Glomerular visceral epithelial cell (primary cell): ENCODE measurements at regions not wholly inside any gene's neighbourhood (a gene's known extent, or its start where the extent isn't known, plus 50 kb on each side); places are given as distances from the start of the nearest gene placed in this dataset.

Source experiments
- DNase-seq: peaks from one replicate; pipeline ENCODE4 v3.0.0-alpha.2; 2016; ENCODE audit errors: extremely low spot score

GRCh38 chr21:19640964-19641363 lies 1237.4 kb upstream of the TMPRSS15 start:
- DNase-seq = no peak

GRCh38 chr21:19648391-19648790 lies 1244.8 kb upstream of the TMPRSS15 start:
- no peak for DNase-seq

GRCh38 chr21:19683492-19683891 lies 1279.9 kb upstream of the TMPRSS15 start:
- DNase-seq = no peak

GRCh38 chr21:19684328-19684727 lies 1280.7 kb upstream of the TMPRSS15 start:
- no peak for DNase-seq

GRCh38 chr21:19692231-19692630 lies 1288.6 kb upstream of the TMPRSS15 start:
- DNase-seq = no peak

- DNase-seq = no peak
Observed at GRCh38 chr21:19695796-19696195, 1292.2 kb upstream of the TMPRSS15 start.

GRCh38 chr21:19700476-19700875 lies 1296.9 kb upstream of the TMPRSS15 start:
- no peak for DNase-seq

- no peak for DNase-seq
Observed at GRCh38 chr21:19702726-19703125, 1295.5 kb upstream of the NCAM2 start.

- DNase-seq = no peak
Observed at GRCh38 chr21:19704832-19705231, 1293.4 kb upstream of the NCAM2 start.

GRCh38 chr21:19712441-19712840 lies 1285.8 kb upstream of the NCAM2 start:
- no peak for DNase-seq

- no peak for DNase-seq
Observed at GRCh38 chr21:19713313-19713712, 1284.9 kb upstream of the NCAM2 start.

- DNase-seq = no peak
Observed at GRCh38 chr21:19724081-19724480, 1274.1 kb upstream of the NCAM2 start.

- DNase-seq = no peak
Observed at GRCh38 chr21:19731251-19731650, 1267.0 kb upstream of the NCAM2 start.

- no peak for DNase-seq
Observed at GRCh38 chr21:19759836-19760235, 1238.4 kb upstream of the NCAM2 start.

- DNase-seq = no peak
Observed at GRCh38 chr21:19767546-19767945, 1230.7 kb upstream of the NCAM2 start.

- no peak for DNase-seq
Observed at GRCh38 chr21:19771881-19772280, 1226.3 kb upstream of the NCAM2 start.

- DNase-seq = no peak
Observed at GRCh38 chr21:19776076-19776475, 1222.1 kb upstream of the NCAM2 start.

GRCh38 chr21:19781881-19782652 lies 1216.1 kb upstream of the NCAM2 start:
- no peak for DNase-seq

GRCh38 chr21:19785941-19786340 lies 1212.3 kb upstream of the NCAM2 start:
- DNase-seq = no peak

GRCh38 chr21:19792004-19792403 lies 1206.2 kb upstream of the NCAM2 start:
- DNase-seq = no peak

GRCh38 chr21:19807201-19807600 lies 1191.0 kb upstream of the NCAM2 start:
- DNase-seq = no peak

GRCh38 chr21:19810779-19811178 lies 1187.4 kb upstream of the NCAM2 start:
- DNase-seq = no peak

- DNase-seq = no peak
Observed at GRCh38 chr21:19830446-19830845, 1167.8 kb upstream of the NCAM2 start.

GRCh38 chr21:19832551-19832950 lies 1165.7 kb upstream of the NCAM2 start:
- DNase-seq = no peak
